D721Med (cell line): ENCODE measurements at regions not wholly inside any gene's neighbourhood (a gene's known extent, or its start where the extent isn't known, plus 50 kb on each side); places are given as distances from the start of the nearest gene placed in this dataset.
A peak's percentile ranks its signal among the peaks of the same experiment; 100 is the strongest.
"Not testable (repeated sequence)": the region's sequence is repeated elsewhere in the genome, so short reads cannot be mapped to it uniquely, and the experiment has no call there.

Experiments used
- DNase-seq: peaks from one replicate; pipeline ENCODE4 v3.0.0; 2011; ENCODE audit warnings: low spot score; ENCODE audit not compliant: insufficient read length
- FAIRE-seq: peaks from 2 replicates; lab custom pipeline; 2011; peaks lifted over from hg19 to GRCh38; lab: Jason Lieb, UNC
- CTCF ChIP-seq: IDR thresholded peaks from 2 replicates; pipeline ENCODE4 v1.5.1; 2012; ENCODE audit warnings: mild to moderate bottlenecking, control low read depth; ENCODE audit not compliant: insufficient read depth; ENCODE audit errors: missing control alignments

- no peak for DNase-seq
- no peak for FAIRE-seq
- TF ChIP-seq CTCF = no peak
These were observed 85.4 kb upstream of the SMARCA2 start for GRCh38 chr9:1929722-1930244.

- not testable (repeated sequence) for FAIRE-seq, DNase-seq
These were observed 84.9 kb upstream of the SMARCA2 start for GRCh38 chr9:1930245-1930736.

- FAIRE-seq (no peak), DNase-seq (no peak)
- TF ChIP-seq CTCF = no peak
These were observed 77.0 kb upstream of the SMARCA2 start for GRCh38 chr9:1938135-1938534.

GRCh38 chr9:1938675-1939170, 76.4 kb upstream of the SMARCA2 start:
- DNase-seq (no peak), FAIRE-seq (no peak)
- no peak for TF ChIP-seq CTCF

GRCh38 chr9:1939466-1939865, 75.7 kb upstream of the SMARCA2 start:
- no peak for DNase-seq
- FAIRE-seq = no peak
- no peak for TF ChIP-seq CTCF

- DNase-seq (no peak), FAIRE-seq (no peak)
- peak; percentile 77 for TF ChIP-seq CTCF
These were observed 75.2 kb upstream of the SMARCA2 start for GRCh38 chr9:1939926-1940368.

GRCh38 chr9:1941989-1942388, 73.2 kb upstream of the SMARCA2 start:
- TF ChIP-seq CTCF = peak; percentile 66
- FAIRE-seq = no peak
- no peak for DNase-seq
